NCI-H128 (cell line): ENCODE measurements at regions not wholly inside any gene's neighbourhood (a gene's known extent, or its start where the extent isn't known, plus 50 kb on each side); places are given as distances from the start of the nearest gene placed in this dataset.
"Not testable (repeated sequence)": the region's sequence is repeated elsewhere in the genome, so short reads cannot be mapped to it uniquely, and the experiment has no call there.

Experiments
- DNase-seq: peaks from one replicate; lab custom pipeline; 2025; ENCODE audit not compliant: unreplicated experiment; lab: John Stamatoyannopoulos, UW

DNA sequence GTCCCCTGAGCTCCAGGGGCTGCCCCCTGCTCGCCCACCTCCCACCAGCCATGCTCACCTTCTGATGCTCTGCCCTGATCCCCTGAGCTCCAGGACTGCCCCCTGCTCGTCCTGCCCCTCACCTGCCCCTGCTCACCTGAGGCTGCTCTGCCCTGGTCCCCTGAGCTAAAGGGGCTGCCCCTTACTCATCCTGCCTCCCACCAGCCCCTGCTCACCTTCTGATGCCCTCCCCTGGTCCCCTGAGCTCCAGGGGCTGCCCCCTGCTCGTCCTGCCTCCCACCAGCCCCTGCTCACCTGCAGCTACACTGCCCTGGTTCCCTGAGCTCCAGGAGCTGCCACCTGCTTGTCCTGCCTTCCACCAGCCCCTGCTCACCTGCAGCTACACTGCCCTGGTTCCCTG is 247.2 kb downstream of the TMEM121 start:
- no peak for DNase-seq

DNA sequence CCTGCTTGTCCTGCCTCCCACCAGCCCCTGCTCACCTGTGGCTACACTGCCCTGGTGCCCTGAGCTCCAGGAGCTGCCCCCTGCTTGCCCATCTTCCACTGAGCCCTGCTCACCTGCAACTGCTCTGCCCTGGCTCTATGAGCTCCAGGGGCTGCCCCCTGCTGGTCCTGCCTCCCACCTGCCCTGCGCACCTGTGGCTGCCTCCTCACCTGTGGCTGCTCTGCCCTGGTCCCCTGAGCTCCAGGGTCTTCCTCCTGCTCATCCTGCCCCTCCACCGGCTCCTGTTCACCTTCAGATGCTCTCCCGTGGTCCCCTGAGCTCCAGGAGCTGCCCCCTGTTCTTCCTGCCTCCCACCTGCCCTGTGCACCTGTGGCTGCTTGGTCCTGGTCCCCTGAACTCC is 247.6 kb downstream of the TMEM121 start:
- DNase-seq = no peak

GRCh38 chr14:105774585-105775348 is 248.4 kb downstream of the TMEM121 start:
- DNase-seq = not testable (repeated sequence)

- DNase-seq = not testable (repeated sequence)
Observed at GRCh38 chr14:105775349-105775923, 249.1 kb downstream of the TMEM121 start.

DNA sequence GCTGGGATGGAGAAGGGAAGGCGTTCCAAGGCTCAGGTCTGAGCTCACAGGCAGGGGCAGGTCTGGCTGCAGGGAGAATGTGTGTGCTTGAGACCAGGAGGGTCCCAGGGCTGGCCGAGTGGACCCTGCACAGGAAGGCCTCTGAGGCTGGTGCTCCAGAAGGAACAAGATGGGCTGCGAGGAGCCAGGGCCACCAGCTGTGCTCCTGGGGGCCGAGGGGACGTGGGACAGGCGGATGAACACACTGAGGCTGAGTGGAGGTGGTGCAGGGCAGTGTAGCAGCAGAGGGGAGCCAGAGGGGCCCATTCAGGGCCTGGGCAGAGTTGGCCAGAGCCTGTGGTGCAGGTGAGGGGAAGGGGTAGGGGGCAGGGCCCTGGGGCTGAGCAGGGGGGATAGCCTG is 249.7 kb downstream of the TMEM121 start:
- DNase-seq = not testable (repeated sequence)

GRCh38 chr14:105776924-105777323 is 250.5 kb downstream of the TMEM121 start:
- no peak for DNase-seq

GRCh38 chr14:105783707-105784106 is 257.3 kb downstream of the TMEM121 start:
- DNase-seq = no peak

DNA sequence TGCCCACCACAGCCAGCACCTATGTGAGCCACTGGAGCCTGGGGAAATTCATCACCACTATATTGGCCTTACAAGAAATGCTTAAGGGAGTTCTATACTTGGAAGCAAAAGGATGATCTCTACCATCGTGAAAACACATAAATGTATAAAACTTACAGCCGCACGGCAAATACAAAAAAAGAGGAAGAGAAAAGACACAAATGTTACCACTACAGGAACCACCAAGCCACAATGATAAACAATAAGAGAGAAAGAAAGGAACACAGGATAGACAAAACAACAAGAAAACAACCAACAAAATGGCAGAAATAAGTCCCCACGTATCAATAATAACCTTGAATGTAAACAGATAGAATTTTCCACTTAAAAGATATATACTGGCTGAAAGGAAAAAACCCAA is 267.5 kb downstream of the TMEM121 start:
- no peak for DNase-seq

GRCh38 chr14:105797546-105797945 is 271.2 kb downstream of the TMEM121 start:
- no peak for DNase-seq

DNA sequence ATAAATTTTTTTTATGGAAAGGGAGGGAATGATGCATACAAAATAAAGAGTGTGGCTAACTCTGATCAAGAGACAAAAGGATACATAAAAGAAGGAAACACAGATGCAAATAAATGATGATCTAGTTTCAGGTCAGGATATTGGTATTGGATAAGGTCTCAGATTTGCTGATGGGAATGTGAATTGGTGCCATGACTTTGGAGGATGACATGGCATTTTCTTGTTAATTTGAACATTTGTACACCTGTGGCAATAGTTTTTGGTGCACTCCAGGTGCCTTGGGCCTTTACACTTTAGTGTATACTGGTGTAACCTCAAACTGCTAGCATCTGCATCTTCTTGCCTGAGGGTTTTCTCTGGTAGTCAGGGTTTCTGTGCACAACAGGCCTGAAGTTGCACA is 279.3 kb downstream of the TMEM121 start:
- no peak for DNase-seq

DNA sequence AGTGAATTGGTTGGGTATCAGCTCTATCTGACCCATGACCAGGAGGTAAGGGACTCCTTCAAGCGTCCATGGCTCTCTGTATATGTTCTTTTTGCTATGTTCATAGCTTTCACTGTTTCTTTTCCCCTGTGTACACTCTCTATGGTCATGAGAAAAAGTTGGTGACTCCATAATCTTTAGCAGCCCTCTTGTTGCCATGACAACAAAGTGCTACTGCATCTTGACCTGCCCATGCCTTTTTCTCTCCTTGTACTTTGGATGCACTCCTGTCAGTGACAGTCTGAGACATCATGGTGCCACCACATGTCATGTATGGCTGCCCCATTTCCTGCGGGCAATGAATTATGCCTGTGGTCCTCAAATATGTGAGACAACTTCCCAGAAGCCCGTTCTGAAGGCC is 280.2 kb downstream of the TMEM121 start:
- DNase-seq = no peak

GRCh38 chr14:105817971-105818711 is 291.8 kb downstream of the TMEM121 start:
- no peak for DNase-seq

DNA sequence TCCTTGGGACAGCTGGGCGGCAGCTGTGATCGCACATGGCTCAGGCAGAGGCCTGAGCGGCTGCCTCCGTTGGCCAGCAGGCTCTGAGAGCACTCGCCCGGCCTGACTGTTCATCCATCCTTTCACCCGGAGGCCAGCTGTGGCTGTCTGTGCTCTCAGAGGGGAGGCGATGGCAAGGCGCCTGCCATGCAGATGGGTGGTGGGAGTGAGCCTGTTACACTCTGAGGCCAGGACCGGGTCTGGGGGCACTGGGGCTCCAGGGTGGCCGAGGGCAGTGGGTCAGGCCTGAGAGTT is 292.3 kb downstream of the TMEM121 start:
- no peak for DNase-seq

GRCh38 chr14:105830171-105830570 is 303.8 kb downstream of the TMEM121 start:
- DNase-seq = no peak

DNA sequence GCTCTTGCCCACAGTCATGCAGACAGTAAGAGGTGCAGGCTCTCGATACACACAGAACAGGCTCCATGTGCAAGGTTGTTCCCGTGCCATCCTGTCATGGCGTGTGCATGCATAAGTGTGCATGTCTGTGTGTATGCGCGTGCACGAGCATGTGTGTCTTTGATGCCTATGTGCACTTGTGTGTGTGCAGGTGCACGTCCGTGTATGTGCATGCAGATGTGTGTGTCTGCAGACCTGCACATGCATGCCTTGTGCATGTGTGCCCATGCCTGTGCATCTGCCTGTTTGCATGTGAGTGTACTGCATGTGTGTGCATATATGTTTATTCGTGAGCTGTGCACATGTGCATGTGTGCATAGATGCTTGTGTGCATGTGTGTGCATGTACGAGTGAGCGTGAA is 309.8 kb downstream of the TMEM121 start:
- DNase-seq = no peak

GRCh38 chr14:105836730-105837129 is 310.3 kb downstream of the TMEM121 start:
- no peak for DNase-seq

- DNase-seq = no peak
Observed at GRCh38 chr14:105837349-105838063, 311.1 kb downstream of the TMEM121 start.

DNA sequence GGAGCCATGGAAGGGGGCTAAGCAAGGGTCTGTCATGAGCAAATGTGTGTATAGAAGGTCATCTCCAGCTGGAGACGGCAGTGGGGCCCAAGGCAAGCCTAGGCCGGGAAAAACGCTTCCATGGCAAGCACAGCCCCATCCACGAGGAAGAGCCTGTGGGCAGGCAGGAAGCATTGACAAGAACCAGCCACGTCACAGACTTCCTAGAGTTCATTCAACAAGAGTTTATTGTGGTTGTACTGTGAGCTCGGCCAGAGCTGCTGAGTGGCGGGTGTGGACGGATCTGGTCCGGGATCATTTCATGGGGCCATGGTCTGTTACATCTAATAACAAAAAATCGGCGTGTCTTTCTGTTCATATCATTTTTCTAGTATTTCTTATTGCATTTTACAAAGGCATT is 311.7 kb downstream of the TMEM121 start:
- no peak for DNase-seq

- no peak for DNase-seq
Observed at GRCh38 chr14:105838591-105839424, 312.4 kb downstream of the TMEM121 start.

DNA sequence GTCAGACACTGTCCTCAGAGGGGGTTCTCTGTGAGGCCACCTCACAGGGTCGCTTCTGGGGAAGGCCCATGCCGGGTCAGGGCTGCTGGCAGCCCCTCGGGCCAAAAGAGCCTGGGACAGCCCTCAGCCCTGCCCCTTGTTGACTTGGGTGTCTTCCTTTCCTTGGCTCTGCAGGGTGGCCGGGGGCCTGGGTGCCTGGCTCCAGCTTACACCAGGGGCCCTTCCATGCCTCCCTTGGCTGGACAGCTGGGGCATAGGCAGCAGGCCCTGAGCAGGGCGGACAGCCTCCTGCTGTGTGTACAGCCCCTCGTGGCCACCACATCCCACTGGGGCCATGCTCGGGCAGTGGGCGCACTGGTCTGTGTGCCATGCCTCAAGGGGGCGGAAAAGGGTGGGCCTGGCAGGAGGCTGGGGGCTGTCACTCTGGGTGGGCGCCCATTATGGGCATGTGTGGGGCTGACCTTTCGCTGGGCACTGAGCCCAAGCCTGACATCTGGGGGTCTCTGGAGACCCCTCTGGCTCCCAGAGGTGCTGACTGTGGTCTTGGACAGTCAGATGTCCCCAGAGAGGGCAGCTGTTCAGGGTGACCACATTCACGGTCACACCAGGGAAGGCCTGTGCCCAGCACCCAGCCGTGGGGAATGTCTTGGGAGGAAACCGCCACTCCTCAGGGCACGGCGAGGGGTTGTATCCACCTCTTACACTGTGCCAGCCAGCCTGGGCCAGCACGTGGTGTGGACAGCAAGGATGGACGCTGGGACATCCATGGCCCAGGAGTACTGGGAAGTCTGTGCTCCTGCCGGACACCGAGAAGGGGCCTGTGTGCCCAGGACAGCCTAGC is 313.3 kb downstream of the TMEM121 start:
- no peak for DNase-seq
